ENCODE measurements at regions not wholly inside any gene's neighbourhood (a gene's known extent, or its start where the extent isn't known, plus 50 kb on each side); places are given as distances from the start of the nearest gene placed in this dataset.
"Not testable (repeated sequence)": the region's sequence is repeated elsewhere in the genome, so short reads cannot be mapped to it uniquely, and the experiment has no call there.

- WGBS, 2 experiments (ENCODE audit: insufficient coverage in 1 of 2, insufficient read length in 1 of 2): 95 to 100% methylated on average over 5 to 8 of the region's 8 CpGs
- not testable (repeated sequence) for H3K36me3 ChIP-seq (ENCODE audit: control insufficient read depth, insufficient read depth, low read length); H3K4me3 ChIP-seq (ENCODE audit: low read length); H3K4me1 ChIP-seq (ENCODE audit: control insufficient read depth, insufficient read depth, low read length); H3K27ac Mint-ChIP-seq; H3K27me3 ChIP-seq (ENCODE audit: control insufficient read depth, insufficient read depth, low read length, poor library complexity, severe bottlenecking); DNase-seq; H3K4me3 Mint-ChIP-seq; H3K9me3 ChIP-seq (ENCODE audit: control insufficient read depth, low read length); H3K36me3 Mint-ChIP-seq (ENCODE audit: low read depth); H3K27ac ChIP-seq (ENCODE audit: low read depth, low read length); H3K9ac ChIP-seq (ENCODE audit: extremely low read depth, low read length, poor library complexity, severe bottlenecking); H3K4me1 Mint-ChIP-seq
- H3K27me3 Mint-ChIP-seq (ENCODE audit: insufficient read depth): peaks cover 20% of the 10 kb centered on the region
- peaks cover 38% of the 10 kb centered on the region for H3K9me3 Mint-ChIP-seq
These were observed 101.8 kb downstream of the TBX20 start for GRCh38 chr7:35152059-35152458.

- not testable (repeated sequence) for DNase-seq; H3K9me3 ChIP-seq (ENCODE audit: control insufficient read depth, low read length); H3K4me1 ChIP-seq (ENCODE audit: control insufficient read depth, insufficient read depth, low read length); H3K36me3 Mint-ChIP-seq (ENCODE audit: low read depth); H3K27ac Mint-ChIP-seq; H3K27me3 Mint-ChIP-seq (ENCODE audit: insufficient read depth); H3K9ac ChIP-seq (ENCODE audit: extremely low read depth, low read length, poor library complexity, severe bottlenecking); H3K4me3 Mint-ChIP-seq; H3K27ac ChIP-seq (ENCODE audit: low read depth, low read length); H3K4me1 Mint-ChIP-seq; H3K4me3 ChIP-seq (ENCODE audit: low read length); H3K27me3 ChIP-seq (ENCODE audit: control insufficient read depth, insufficient read depth, low read length, poor library complexity, severe bottlenecking); H3K36me3 ChIP-seq (ENCODE audit: control insufficient read depth, insufficient read depth, low read length)
- peaks cover 23% of the 10 kb centered on the region for H3K9me3 Mint-ChIP-seq
- 93 to 95% methylated on average over 3 of the region's 4 CpGs for WGBS, 2 experiments (ENCODE audit: insufficient coverage in 1 of 2, insufficient read length in 1 of 2)
These were observed 105.9 kb downstream of the TBX20 start for GRCh38 chr7:35148030-35148429.

DNA sequence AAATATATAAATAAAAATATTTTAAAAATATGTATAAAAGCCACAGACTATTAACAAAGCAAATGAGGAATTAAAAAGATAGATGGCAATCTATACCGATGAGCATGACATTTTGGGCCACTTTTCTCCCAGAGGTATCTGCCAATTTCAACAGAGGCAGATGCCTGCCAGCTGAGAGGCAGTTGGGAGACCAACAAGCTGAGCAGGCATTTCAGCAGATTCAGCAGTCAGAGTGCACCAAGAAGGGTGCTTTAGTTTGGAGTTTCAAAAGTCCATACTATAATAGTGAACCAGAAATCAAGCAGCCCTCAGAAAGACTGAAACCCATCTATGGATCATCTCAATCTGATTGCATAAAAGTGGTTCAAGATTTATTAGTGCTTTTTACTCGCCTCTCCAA is 104.8 kb upstream of the DPY19L1 start:
- H3K9me3 ChIP-seq (ENCODE audit: control insufficient read depth, low read length); H3K27me3 ChIP-seq (ENCODE audit: control insufficient read depth, insufficient read depth, low read length, poor library complexity, severe bottlenecking); H3K27ac ChIP-seq (ENCODE audit: low read depth, low read length); H3K9me3 Mint-ChIP-seq; H3K4me3 Mint-ChIP-seq; H3K27me3 Mint-ChIP-seq (ENCODE audit: insufficient read depth); H3K4me1 ChIP-seq (ENCODE audit: control insufficient read depth, insufficient read depth, low read length); DNase-seq; H3K36me3 ChIP-seq (ENCODE audit: control insufficient read depth, insufficient read depth, low read length); H3K27ac Mint-ChIP-seq; H3K9ac ChIP-seq (ENCODE audit: extremely low read depth, low read length, poor library complexity, severe bottlenecking); H3K4me1 Mint-ChIP-seq; H3K4me3 ChIP-seq (ENCODE audit: low read length); H3K36me3 Mint-ChIP-seq (ENCODE audit: low read depth): not testable (repeated sequence)
- WGBS, 2 experiments (ENCODE audit: insufficient coverage in 1 of 2, insufficient read length in 1 of 2): 95% methylated on average over 1 of the region's 2 CpGs; no CpG with 5 or more reads in 1 of the 2 experiments

- DNase-seq; H3K9me3 ChIP-seq (ENCODE audit: control insufficient read depth, low read length); H3K4me1 Mint-ChIP-seq; H3K4me3 Mint-ChIP-seq; H3K4me3 ChIP-seq (ENCODE audit: low read length); H3K27me3 ChIP-seq (ENCODE audit: control insufficient read depth, insufficient read depth, low read length, poor library complexity, severe bottlenecking); H3K27me3 Mint-ChIP-seq (ENCODE audit: insufficient read depth); H3K27ac ChIP-seq (ENCODE audit: low read depth, low read length); H3K4me1 ChIP-seq (ENCODE audit: control insufficient read depth, insufficient read depth, low read length); H3K9me3 Mint-ChIP-seq; H3K9ac ChIP-seq (ENCODE audit: extremely low read depth, low read length, poor library complexity, severe bottlenecking); H3K27ac Mint-ChIP-seq; H3K36me3 Mint-ChIP-seq (ENCODE audit: low read depth); H3K36me3 ChIP-seq (ENCODE audit: control insufficient read depth, insufficient read depth, low read length): not testable (repeated sequence)
- WGBS, 2 experiments (ENCODE audit: insufficient coverage in 1 of 2, insufficient read length in 1 of 2): no CpG with 5 or more reads among the region's 1 CpG
These were observed 102.0 kb upstream of the DPY19L1 start for GRCh38 chr7:35139281-35139680.

DNA sequence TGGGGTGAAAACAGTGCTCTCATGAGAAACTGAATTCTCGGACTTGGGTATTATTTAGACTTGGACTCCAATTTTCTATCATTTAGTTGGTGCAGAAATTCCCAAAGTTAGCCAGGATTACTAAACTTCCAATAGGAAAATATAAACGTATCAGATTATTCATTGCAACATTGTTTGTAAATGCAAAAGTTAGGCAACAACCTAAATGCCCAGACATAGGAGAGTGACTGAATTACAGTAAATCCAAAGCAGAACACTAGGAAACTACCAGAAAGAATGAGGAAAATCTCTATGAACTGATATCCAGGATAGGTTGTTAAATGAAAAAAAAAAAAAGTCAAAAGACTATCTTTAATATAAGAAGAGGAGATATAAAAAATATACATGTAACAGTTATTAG is 96.2 kb upstream of the DPY19L1 start:
- whole genome bisulfite sequencing, 2 experiments (ENCODE audit: insufficient coverage in 1 of 2, insufficient read length in 1 of 2): 77 to 83% methylated on average over 1 to 2 of the region's 2 CpGs
- not testable (repeated sequence) for H3K4me1 Mint-ChIP-seq; H3K27me3 ChIP-seq (ENCODE audit: control insufficient read depth, insufficient read depth, low read length, poor library complexity, severe bottlenecking); H3K36me3 Mint-ChIP-seq (ENCODE audit: low read depth); H3K4me1 ChIP-seq (ENCODE audit: control insufficient read depth, insufficient read depth, low read length); H3K36me3 ChIP-seq (ENCODE audit: control insufficient read depth, insufficient read depth, low read length); H3K4me3 ChIP-seq (ENCODE audit: low read length); H3K4me3 Mint-ChIP-seq; DNase-seq; H3K9ac ChIP-seq (ENCODE audit: extremely low read depth, low read length, poor library complexity, severe bottlenecking); H3K9me3 ChIP-seq (ENCODE audit: control insufficient read depth, low read length); H3K27ac ChIP-seq (ENCODE audit: low read depth, low read length); H3K27ac Mint-ChIP-seq; H3K27me3 Mint-ChIP-seq (ENCODE audit: insufficient read depth); H3K9me3 Mint-ChIP-seq

DNA sequence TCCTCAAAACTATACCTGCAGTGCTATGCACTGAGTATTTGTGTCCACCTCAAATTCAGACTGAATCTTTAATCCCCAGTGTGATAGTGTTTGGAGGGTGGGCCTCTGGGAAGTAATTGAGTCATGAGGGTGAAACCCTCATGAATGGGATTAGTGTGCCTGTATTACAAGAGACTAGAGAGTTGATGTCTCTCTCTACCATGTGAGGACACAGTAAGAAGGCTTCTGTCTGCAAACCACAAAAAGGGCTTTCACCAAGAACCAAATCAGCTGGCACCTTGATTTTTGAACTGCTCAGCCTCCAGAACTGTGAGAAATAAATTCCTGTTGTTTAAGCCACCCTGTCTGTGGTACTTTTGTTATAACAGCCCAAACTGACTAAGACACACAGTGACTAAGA is 95.7 kb upstream of the DPY19L1 start:
- not testable (repeated sequence) for H3K4me1 ChIP-seq (ENCODE audit: control insufficient read depth, insufficient read depth, low read length); DNase-seq; H3K9me3 Mint-ChIP-seq; H3K4me1 Mint-ChIP-seq; H3K9ac ChIP-seq (ENCODE audit: extremely low read depth, low read length, poor library complexity, severe bottlenecking); H3K36me3 ChIP-seq (ENCODE audit: control insufficient read depth, insufficient read depth, low read length); H3K9me3 ChIP-seq (ENCODE audit: control insufficient read depth, low read length); H3K27ac ChIP-seq (ENCODE audit: low read depth, low read length); H3K27ac Mint-ChIP-seq; H3K27me3 ChIP-seq (ENCODE audit: control insufficient read depth, insufficient read depth, low read length, poor library complexity, severe bottlenecking); H3K36me3 Mint-ChIP-seq (ENCODE audit: low read depth); H3K4me3 Mint-ChIP-seq; H3K27me3 Mint-ChIP-seq (ENCODE audit: insufficient read depth); H3K4me3 ChIP-seq (ENCODE audit: low read length)

DNA sequence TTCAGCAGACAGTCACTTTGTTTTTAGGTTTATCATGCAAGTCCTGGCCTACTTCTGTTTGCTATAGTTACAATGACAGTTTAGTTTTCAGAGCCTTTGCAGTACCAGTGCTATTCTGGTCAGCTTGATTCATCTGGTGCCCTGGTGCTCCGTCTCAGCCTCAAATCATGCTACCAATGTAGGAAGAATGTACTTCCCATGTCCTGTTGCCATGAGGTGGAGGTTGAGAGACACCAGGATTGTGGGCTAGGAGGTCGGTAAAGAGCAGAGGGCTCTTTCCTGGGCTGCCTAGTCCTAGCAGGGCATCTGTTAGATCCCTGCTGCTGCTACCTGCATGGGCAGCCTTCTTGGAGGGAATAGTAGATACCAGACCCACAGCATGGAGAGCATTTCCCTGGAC is 91.4 kb upstream of the DPY19L1 start:
- not testable (repeated sequence) for H3K4me1 Mint-ChIP-seq; H3K27ac ChIP-seq (ENCODE audit: low read depth, low read length); DNase-seq; H3K4me3 ChIP-seq (ENCODE audit: low read length); H3K9me3 ChIP-seq (ENCODE audit: control insufficient read depth, low read length); H3K36me3 Mint-ChIP-seq (ENCODE audit: low read depth); H3K36me3 ChIP-seq (ENCODE audit: control insufficient read depth, insufficient read depth, low read length); H3K4me3 Mint-ChIP-seq; H3K9me3 Mint-ChIP-seq; H3K27ac Mint-ChIP-seq; H3K4me1 ChIP-seq (ENCODE audit: control insufficient read depth, insufficient read depth, low read length); H3K27me3 Mint-ChIP-seq (ENCODE audit: insufficient read depth); H3K9ac ChIP-seq (ENCODE audit: extremely low read depth, low read length, poor library complexity, severe bottlenecking); H3K27me3 ChIP-seq (ENCODE audit: control insufficient read depth, insufficient read depth, low read length, poor library complexity, severe bottlenecking)
- WGBS, 2 experiments (ENCODE audit: insufficient coverage in 1 of 2, insufficient read length in 1 of 2): 93 to 100% methylated on average over 1 to 2 of the region's 2 CpGs

Data from endodermal cell (in vitro differentiated cells).